Esophagus squamous epithelium (tissue), 5 donors: ENCODE measurements at regions not wholly inside any gene's neighbourhood (a gene's known extent, or its start where the extent isn't known, plus 50 kb on each side); places are given as distances from the start of the nearest gene placed in this dataset.

Experiments
- DNase-seq: peaks from one replicate; lab custom pipeline; 2025; lab: John Stamatoyannopoulos, UW
- H3K27ac ChIP-seq, 4 donors: fragments of 200-600 bp; sonication (generic); one replicate each; pipeline ENCODE4 v1.5.1; 2016 to 2019; ENCODE audit warnings: mild to moderate bottlenecking in 1 of 4
- H3K27me3 ChIP-seq, 4 donors: fragments of 200-600 bp; sonication (generic); 1 replicate in 3 of 4; 2 replicates in 1 of 4; pipeline versions ENCODE4 v1.5.1 to v1.6.0; 2017 to 2021; ENCODE audit warnings: antibody characterized with exemption in 1 of 4
- H3K36me3 ChIP-seq, 3 donors: fragments of 200-600 bp; sonication (generic); one replicate each; pipeline ENCODE4 v1.5.1; 2016 to 2019
- H3K4me1 ChIP-seq, 3 donors: fragments of 200-600 bp; sonication (generic); one replicate each; pipeline ENCODE4 v1.5.1; 2017 to 2019
- H3K4me3 ChIP-seq, 4 donors: fragments of 200-600 bp; sonication (generic); 1 replicate in 3 of 4; 2 replicates in 1 of 4; pipeline ENCODE4 v1.5.1; 2016 to 2019; ENCODE audit warnings: mild to moderate bottlenecking in 2 of 4, moderate library complexity in 1 of 4
- H3K9me3 ChIP-seq, 3 donors: fragments of 200-600 bp; sonication (generic); one replicate each; pipeline ENCODE4 v1.5.1; 2016 to 2019
- POLR2A ChIP-seq, 4 donors: fragments of 450-650 bp; IDR thresholded peaks; one replicate each; pipeline ENCODE4 v1.6.1; 2017; ENCODE audit warnings: antibody characterized with exemption in 4 of 4, mild to moderate bottlenecking in 4 of 4, moderate library complexity in 3 of 4
- WGBS, 2 donors: methylation state at CpG; one replicate each; pipeline ENCODE4 v1.1.5; 2018; 5-methylcytosine and 5-hydroxymethylcytosine counted together
- intact Hi-C: fragments of 100-400 bp; cut with DNase I; formaldehyde crosslinking; loops from one replicate; pipeline ENCODE4 v1.15.0; 2022
- TF ChIP-seq, protein P1 (sequence below), 6 experiments: fragments of 450-650 bp in 4 of 6; fragments of 200-600 bp in 2 of 6; sonication (generic) in 2 of 6; IDR thresholded peaks; one replicate each; pipeline ENCODE4 v1.5.1; 2016 to 2019; ENCODE audit warnings: antibody characterized with exemption in 6 of 6, mild to moderate bottlenecking in 4 of 6, moderate library complexity in 4 of 6
- donor health status: DM: yes; HTN: yes; CAD: no.

DNA sequence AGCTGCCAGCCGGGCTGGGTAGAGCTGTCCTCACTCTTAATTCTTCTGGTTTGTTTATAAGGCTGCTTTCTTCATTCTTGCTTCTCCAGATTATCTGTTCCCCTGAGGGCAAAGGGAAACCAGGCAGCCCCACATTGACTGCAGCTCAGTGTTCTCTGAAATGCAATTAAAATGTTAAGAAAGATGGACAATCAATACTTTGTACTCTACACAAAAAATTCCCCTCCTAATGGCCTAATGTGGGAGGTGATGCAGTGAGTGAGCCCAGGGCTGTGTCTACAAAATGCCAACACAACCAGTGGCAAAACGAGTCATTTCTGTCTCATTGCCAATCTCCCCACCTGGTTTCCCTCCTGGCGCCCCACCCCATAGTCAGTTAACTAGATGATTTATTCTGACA is 541.7 kb upstream of the RAB6C start:
- intact Hi-C loops = no loop called here
- H3K27me3 ChIP-seq = no peaks in the 10 kb centered on the region

DNA sequence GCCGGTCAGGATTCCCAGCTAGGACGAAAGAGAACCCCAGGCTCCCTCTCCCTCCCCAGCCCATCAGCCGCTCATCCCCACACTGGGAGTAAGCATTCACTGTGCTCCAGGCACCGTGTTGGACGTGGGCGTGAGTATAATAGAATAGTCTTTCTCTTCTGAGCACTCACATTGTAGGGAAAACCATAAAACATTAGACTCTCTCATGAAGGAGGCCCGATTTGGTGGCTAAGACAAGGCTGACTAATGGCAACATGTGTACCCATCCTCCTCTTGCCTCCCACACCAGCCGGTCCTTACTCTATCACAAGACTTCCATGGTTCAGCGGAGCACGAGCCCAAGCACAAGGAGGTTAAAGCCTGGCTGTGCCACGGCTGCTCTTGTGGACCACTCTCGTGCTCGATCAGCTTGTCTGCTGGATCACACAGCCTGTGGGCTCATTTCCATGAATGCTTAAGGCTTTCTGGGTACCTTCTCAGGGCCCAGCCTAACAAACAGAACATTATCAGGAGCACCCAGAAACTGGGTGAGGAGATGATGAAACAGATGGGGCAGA is 540.9 kb upstream of the RAB6C start:
- H3K9me3 ChIP-seq = no peaks in the 10 kb centered on the region

More for the DNA sequence above, 541.7 kb upstream of the RAB6C start:
- WGBS, 2 donors = 31 to 38% methylated on average over 3 of the region's 3 CpGs
- peak overlapping the region in 2 of 4 donors; percentile 63 to 77 for H3K27ac ChIP-seq
- no peak overlapping the region for H3K4me3 ChIP-seq
- H3K36me3 ChIP-seq = no peaks in the 10 kb centered on the region
- DNase-seq = no peak
- H3K9me3 ChIP-seq = no peaks in the 10 kb centered on the region
- peaks cover 3 to 58% (median 8%) of the 10 kb centered on the region in 3 donors for H3K4me1 ChIP-seq
- TF ChIP-seq, protein P1, sequence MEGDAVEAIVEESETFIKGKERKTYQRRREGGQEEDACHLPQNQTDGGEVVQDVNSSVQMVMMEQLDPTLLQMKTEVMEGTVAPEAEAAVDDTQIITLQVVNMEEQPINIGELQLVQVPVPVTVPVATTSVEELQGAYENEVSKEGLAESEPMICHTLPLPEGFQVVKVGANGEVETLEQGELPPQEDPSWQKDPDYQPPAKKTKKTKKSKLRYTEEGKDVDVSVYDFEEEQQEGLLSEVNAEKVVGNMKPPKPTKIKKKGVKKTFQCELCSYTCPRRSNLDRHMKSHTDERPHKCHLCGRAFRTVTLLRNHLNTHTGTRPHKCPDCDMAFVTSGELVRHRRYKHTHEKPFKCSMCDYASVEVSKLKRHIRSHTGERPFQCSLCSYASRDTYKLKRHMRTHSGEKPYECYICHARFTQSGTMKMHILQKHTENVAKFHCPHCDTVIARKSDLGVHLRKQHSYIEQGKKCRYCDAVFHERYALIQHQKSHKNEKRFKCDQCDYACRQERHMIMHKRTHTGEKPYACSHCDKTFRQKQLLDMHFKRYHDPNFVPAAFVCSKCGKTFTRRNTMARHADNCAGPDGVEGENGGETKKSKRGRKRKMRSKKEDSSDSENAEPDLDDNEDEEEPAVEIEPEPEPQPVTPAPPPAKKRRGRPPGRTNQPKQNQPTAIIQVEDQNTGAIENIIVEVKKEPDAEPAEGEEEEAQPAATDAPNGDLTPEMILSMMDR (IDR thresholded peaks at IDR 0.05) = no peak
- no peak for TF ChIP-seq POLR2A (IDR thresholded peaks at IDR 0.05)

DNA sequence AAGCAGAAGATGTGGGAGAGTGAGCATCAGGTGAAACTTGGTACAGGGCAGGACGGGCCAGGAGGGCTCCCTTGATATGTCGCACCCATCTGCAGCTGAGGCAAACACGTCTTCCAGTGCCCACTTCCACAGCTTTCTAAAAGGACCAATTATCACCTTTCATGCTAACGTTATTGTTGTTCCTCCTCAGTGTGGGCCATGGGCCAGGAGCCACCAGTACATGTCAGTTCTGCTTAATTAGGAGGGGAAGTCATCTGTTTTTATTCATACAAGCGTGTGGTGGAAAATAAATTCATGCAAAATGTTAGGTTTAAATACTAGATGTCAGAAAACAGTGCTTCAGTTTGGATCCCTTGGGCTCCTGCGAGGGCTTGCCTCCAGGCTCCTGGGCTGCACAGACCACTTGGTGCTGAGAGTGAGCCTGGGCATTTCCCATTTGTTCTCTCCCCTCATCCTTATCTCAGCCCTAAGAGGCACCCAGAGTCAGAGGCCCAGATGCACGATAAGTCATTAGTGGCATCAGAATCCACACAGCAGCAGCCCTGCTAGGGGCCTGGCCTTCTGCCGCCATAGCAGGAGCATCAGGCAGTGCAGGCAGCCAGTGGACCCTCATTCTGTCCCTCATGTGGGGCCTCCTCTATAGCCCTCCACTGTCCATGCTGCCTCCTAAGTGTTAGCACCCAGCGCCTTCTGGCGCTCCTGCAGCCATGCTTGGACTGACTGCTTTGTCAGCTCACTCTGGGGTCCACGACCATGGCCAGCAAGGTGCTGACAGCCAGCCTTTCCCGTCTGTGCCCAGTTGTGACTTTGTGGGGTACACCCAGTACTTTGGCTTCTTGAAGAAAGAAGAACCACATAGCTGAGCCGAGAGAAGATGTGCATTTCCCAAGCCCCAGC is 539.8 kb upstream of the RAB6C start:
- DNase-seq = no peak
- H3K9me3 ChIP-seq = no peaks in the 10 kb centered on the region
- no peaks in the 10 kb centered on the region for H3K36me3 ChIP-seq
- H3K27ac ChIP-seq = no peak overlapping the region
- no peaks in the 10 kb centered on the region for H3K27me3 ChIP-seq
- intact Hi-C loops = no loop called here
- TF ChIP-seq POLR2A (IDR thresholded peaks at IDR 0.05) = no peak
- TF ChIP-seq, protein P1 (IDR thresholded peaks at IDR 0.05) = no peak
- H3K4me3 ChIP-seq = no peak overlapping the region
- H3K4me1 ChIP-seq = peaks cover 3 to 53% (median 8%) of the 10 kb centered on the region in 3 donors
- 77 to 81% methylated on average over 10 to 11 of the region's 13 CpGs for WGBS, 2 donors

More for the DNA sequence above, 540.9 kb upstream of the RAB6C start:
- Histone ChIP-seq H3K27ac (peak overlapping the region in 2 of 4 donors; percentile 27 to 77), H3K4me3 (no peak overlapping the region), H3K36me3 (no peaks in the 10 kb centered on the region), H3K4me1 (peaks cover 3 to 53% (median 8%) of the 10 kb centered on the region in 3 donors), H3K27me3 (no peaks in the 10 kb centered on the region)
- intact Hi-C loops = no loop called here
- no peak for TF ChIP-seq POLR2A (IDR thresholded peaks at IDR 0.05)
- TF ChIP-seq, protein P1 (IDR thresholded peaks at IDR 0.05) = no peak
- WGBS, 2 donors = 83% methylated on average over 6 to 10 of the region's 13 CpGs
- no peak for DNase-seq

DNA sequence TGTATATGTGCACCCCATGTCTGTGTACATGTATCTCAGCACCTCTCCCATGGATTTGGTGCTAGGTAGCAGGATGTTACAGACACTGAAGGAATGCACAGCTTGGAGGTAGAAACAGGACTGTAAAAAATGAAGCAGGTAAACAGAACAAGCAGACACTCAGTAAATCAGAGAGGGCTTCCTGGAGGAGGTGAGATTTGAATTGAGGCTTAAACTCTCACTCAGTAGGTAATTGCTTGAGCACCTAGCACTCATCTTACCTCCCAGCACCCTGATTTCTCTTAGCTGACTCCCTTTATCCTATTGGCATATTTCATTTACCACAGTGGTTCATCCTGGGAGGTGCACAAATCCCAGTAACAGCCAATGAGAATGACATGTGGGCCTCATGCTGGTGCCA is 537.9 kb upstream of the RAB6C start:
- Histone ChIP-seq H3K27ac (no peak overlapping the region), H3K4me3 (no peak overlapping the region), H3K27me3 (no peaks in the 10 kb centered on the region), H3K36me3 (no peaks in the 10 kb centered on the region), H3K9me3 (no peaks in the 10 kb centered on the region), H3K4me1 (peaks cover 3 to 47% (median 8%) of the 10 kb centered on the region in 3 donors)
- DNase-seq = no peak
- intact Hi-C loops = no loop called here
- TF ChIP-seq, protein P1 (IDR thresholded peaks at IDR 0.05) = no peak
- TF ChIP-seq POLR2A (IDR thresholded peaks at IDR 0.05) = no peak

DNA sequence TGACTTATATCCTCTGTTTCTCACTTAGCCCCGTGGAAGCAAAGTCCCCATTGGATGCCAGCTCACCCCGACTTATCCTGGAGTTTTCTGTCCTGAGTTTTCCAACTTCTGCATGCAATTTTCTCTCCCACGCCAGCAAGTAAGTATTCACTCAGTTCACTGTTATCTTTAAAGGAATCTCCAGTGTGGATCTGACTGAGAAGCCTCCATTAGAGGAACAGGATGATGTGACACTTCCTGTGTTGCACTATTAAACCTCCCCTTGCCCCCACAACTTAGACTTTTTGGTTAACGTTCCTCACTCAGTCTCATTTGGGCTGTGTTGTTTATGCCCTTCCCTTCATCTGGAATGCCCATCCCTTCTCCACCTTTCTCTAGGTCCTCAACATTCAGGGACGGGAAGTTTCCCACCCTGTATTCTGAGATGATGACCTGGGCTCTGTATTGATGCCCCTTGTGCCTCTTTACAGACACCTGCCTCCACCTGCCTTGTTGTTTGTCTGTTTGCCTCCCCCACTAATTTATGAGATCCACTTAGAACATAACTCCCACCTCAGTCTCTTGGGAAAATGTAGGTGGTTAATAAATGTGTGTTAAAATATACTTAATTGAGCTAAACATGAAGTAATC is 536.1 kb upstream of the RAB6C start:
- 68 to 72% methylated on average over 5 of the region's 5 CpGs for WGBS, 2 donors
- H3K4me1 ChIP-seq = peaks cover 0 to 30% (median 0%) of the 10 kb centered on the region in 3 donors
- H3K27me3 ChIP-seq = no peaks in the 10 kb centered on the region
- no peak overlapping the region for H3K4me3 ChIP-seq
- H3K9me3 ChIP-seq = no peaks in the 10 kb centered on the region
- H3K27ac ChIP-seq = no peak overlapping the region
- H3K36me3 ChIP-seq = no peaks in the 10 kb centered on the region
- DNase-seq = no peak
- TF ChIP-seq POLR2A (IDR thresholded peaks at IDR 0.05) = no peak
- TF ChIP-seq, protein P1 (IDR thresholded peaks at IDR 0.05) = no peak
- intact Hi-C loops = no loop called here
